Fibroblast of skin of right quadriceps (primary cell): ENCODE measurements at regions not wholly inside any gene's neighbourhood (a gene's known extent, or its start where the extent isn't known, plus 50 kb on each side); places are given as distances from the start of the nearest gene placed in this dataset.
A peak's percentile ranks its signal among the peaks of the same experiment; 100 is the strongest.

Experiments
- DNase-seq: peaks from one replicate; pipeline ENCODE4 v3.0.0-alpha.2; 2013

DNA sequence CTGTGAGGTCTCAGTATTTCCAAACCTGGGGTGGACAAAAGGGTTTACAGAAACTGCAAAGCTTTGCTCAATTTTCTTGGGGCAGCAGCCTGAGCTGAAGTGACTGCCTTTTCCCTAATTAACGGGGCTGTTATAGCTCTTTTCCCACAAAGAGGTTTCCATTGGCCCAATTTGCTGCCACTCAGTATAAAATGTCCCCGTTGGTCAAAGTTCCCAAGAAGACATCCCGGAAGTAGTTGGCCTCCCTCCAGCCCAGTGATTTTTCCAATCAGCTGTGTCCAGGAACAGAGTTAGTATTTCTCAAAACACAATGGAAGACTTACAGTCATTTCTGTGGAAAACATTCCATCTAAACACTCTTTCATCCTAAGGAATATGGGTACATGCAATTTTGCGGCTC, 643.6 kb downstream of the ACTL7B start:
- DNase-seq, result peak; percentile 18

GRCh38 chr9:108211411-108211955, 644.3 kb downstream of the ACTL7B start:
- DNase-seq, result no peak

GRCh38 chr9:108209132-108209685, 646.6 kb downstream of the ACTL7B start:
- DNase-seq, result no peak

DNA sequence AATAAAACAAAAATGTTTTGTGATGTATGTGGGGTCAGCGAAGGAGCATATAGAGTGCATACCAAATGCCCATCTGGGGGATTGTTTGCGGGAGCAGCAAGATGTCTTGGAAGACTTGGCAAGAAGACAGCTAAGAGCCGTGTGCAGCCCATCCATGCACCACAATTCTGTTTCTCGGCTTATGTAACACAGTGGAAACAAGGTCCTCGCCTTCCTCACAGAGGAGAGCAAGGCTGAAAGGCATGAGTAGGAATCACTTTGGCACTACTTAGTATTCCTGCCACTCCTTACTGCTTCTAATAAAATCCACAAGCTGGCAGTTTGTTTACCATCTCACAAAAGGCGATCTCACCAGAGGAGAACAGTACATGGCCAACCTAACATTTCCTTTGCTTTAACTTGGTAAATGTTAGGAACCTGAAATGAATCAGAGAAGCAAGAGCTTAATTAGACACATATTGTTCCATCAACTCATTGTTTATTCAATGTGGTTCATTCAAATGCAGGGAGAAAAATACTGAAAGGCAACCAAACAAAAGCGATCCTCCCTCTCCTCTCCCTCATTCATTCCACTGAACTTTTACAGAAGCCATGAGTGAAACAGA, 648.1 kb downstream of the ACTL7B start:
- peak; percentile 87 for DNase-seq

DNA sequence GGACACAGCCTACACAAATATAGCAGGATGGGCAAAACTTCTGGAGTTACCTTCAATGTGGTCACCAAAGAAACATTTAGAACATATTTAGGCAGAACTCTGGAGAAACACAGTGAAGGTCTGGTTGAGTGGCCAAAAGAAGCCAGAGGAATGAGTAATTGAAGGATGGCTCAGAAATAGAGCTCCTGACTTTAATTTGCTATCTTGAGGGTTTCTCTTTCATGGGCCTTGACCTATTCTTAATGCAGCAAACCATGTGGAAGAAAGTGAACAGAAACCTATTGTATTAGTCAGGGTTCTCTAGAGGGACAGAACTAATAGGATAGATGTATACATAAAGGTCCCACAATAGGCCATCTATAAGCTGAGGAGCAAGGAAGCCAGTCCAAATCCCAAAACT, 650.5 kb downstream of the ACTL7B start:
- no peak for DNase-seq

DNA sequence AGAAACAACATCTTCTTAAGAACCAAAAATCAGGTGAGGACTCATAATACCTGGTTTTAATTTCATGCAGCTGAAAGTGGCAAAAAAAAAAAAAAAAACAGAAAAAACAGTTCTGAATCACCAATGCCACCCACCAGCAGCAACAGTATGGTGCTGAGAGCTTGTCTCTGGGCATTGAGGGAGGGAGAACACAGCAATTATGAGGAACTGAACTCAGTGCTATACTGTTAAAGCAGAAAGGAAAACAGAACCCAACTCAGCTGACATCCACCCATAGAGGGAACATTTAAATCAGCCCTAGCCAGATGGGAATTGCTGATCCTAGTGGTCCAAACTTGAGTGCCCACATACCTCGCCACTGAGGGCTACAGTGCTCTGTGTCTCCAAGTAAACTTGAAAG, 657.9 kb downstream of the ACTL7B start:
- no peak for DNase-seq

- DNase-seq, result no peak
Observed at GRCh38 chr9:108197008-108197365, 658.8 kb downstream of the ACTL7B start.

- no peak for DNase-seq
Observed at GRCh38 chr9:108196332-108197007, 659.3 kb downstream of the ACTL7B start.

DNA sequence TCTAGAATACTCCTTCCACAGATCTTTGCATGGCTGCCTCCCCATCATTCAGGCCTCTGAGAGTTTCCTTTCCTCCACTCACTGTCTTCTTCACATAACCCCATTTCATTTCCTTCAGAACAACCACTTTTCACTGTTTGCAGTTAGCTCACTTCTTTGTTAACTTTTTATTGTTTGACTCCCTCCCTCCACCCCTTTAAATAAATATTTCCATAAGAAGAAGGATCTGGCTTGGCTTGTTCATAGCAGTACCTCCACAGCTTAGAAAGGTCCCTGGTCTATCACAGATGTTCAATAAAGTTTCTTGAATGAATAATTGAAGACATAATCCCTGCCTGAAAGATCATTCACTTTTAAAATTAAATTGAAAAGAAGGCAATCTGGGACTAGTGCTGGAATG, 661.6 kb downstream of the ACTL7B start:
- no peak for DNase-seq

GRCh38 chr9:108193026-108193710, 662.6 kb downstream of the ACTL7B start:
- no peak for DNase-seq

DNA sequence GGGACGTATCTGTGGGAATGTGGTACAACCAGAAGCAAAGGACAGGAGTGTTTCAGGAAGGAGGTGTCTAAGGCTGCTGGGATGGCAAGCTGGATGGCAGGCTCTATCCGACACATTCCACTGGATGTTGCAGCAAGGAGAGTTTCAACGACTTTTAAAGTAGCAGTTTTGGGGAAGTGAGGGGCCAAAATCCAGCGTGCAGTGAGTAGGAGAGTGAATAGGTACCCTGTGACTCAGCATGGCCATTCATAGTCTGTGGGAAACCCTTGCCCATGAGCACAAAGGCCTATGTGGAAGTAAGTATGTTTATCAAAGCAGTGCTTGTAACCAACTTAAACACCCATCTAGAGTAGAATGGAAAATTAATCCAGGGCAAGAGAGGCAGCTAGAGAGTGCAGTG, 664.7 kb downstream of the ACTL7B start:
- DNase-seq, result no peak

- no peak for DNase-seq
Observed at GRCh38 chr9:108188976-108189375, 666.8 kb downstream of the ACTL7B start.

- no peak for DNase-seq
Observed at GRCh38 chr9:108188482-108188881, 667.3 kb downstream of the ACTL7B start.

GRCh38 chr9:108186642-108187395, 669.0 kb downstream of the ACTL7B start:
- peak; percentile 77 for DNase-seq

GRCh38 chr9:108185613-108186012, 670.2 kb downstream of the ACTL7B start:
- no peak for DNase-seq

DNA sequence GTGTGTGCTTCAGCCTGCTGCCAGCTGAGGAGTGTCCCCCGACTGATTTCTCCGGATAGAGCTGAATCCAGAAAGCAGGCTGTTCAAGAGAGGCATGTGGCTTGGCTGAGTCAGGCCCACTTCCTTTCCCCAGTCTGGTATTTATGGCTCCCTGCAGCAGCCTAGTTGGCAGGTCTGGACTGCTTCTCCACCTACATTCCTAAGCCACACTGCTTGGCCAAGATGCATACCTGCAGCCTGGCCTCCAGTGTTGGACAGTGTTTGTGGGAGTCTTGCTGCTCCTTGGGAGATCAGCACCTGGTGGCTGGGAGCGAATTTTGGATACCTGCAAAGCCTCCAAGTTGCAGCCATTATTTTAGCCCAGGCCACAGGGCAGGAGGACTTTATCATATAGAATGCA, 670.8 kb downstream of the ACTL7B start:
- peak; percentile 70 for DNase-seq

DNA sequence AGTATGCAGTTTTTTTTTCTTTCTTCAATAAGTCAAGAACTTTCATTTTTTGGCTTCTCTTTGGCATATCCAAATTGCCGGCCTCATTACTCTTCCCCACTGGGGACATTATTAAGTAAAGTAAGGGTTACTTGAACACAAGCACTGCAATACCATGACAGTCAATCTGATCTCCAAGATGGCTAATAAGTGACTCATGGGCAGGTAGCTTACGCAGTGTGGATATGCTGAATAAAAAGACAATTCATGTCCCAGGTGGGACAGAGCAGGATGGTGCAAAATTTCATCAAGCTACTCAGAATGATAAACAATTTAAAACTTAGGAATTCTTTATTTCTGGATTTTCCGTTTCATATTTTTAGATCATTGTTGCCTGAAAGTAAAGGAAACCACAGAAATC, 671.8 kb downstream of the ACTL7B start:
- DNase-seq, result no peak

- peak; percentile 31 for DNase-seq
Observed at GRCh38 chr9:108182950-108183381, 672.8 kb downstream of the ACTL7B start.

- DNase-seq, result no peak
Observed at GRCh38 chr9:108182270-108182669, 673.5 kb downstream of the ACTL7B start.

DNA sequence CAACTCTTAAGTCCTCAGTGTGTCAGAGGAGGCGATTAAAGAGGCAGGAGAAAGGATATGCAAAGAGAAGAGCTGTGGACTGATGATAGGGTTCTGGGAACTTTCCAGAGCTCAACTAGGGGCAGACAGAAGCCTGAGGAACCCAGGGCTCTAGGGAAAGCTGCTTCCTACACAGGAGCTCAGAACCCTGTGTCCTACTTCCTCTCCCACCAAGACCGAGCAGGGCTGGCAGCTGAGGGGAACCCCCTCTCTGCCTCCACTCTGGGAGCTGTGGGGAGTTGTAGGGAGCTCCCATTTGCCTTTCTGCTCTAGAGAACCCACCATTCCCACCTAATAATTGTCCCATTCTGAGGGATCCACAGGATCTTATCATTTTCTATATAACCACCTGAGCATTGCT, 674.3 kb downstream of the ACTL7B start:
- DNase-seq, result no peak

DNA sequence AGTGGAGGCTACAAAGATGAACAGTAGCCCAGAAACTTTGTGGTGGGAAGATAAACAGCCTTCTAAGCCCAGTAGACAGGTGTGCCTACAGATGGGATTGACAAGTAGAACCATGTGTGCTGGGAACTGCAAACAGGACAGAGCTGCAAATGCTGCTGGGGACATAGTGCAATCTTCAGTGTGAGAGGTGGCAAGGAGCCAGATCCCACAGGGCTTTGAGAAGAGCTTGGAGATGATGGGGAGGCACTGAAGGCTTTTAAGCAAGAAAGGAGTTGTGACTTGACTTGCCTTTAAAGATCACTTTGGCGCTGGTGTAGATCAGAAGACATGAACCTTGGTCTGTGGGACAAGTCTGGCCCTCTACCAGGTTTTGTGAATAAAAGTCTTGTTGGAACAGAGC, 675.2 kb downstream of the ACTL7B start:
- DNase-seq, result peak; percentile 7

DNA sequence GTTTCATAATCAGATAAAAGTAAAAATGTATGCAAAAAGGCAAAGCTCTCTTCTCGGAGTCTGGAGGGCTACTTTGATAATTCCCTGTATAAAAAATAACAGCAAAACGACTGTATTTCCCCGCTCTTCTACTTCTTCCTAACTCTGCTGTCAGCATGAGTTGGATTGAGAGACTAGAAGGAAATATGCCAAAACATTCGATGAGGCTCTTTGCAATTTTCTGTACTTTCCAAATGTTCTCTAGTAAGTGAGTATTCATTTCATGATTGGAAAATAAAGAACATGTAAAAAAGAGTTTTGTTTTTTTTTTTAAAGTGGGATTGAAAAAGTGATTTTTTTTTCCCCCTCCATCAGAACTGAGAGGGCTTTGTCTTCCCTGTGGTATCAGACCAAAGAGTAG, 677.5 kb downstream of the ACTL7B start:
- DNase-seq, result no peak

DNA sequence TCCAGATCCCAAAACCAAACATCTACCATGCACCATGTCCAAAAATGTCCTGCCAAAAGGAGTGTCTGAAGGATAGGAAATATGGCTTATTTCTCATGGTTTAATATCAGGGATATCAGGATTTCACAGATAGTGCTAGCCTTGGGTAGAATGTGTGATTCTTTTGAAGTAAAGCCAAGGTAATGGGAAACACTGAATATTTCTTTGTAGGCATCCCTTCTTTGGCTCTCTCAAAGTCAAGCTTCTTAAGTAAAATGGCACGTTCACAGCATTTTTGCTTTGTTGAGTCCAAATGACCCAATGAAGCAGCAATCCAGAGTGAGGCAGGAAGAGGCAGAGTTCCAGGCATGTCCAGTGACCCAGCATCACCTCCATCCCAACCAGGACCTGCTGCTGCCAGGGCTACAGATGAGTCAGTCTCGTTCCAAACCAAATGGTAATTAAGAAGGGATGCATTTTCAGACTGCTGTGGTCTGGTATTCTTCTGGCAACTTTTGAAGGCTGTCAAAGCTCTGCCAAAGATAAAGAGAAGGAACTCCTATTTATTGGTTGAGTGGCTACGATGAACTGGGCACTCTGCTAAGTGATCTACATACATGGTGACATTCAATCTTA, 678.8 kb upstream of the KLF4 start:
- no peak for DNase-seq
